CD4-positive, alpha-beta memory T cell (primary cell): ENCODE measurements at regions not wholly inside any gene's neighbourhood (a gene's known extent, or its start where the extent isn't known, plus 50 kb on each side); places are given as distances from the start of the nearest gene placed in this dataset.

ENCODE experiments used
- CTCF ChIA-PET: fragments of 350-600 bp; sonication (Branson Sonifier 250); formaldehyde crosslinking; loops from one replicate; lab custom pipeline; 2021; ENCODE audit warnings: inconsistent platforms; ENCODE audit not compliant: partially characterized antibody; lab: Charles Lee
- POLR2A ChIA-PET: fragments of 350-600 bp; sonication (Branson Sonifier 250); formaldehyde crosslinking; loops from one replicate; lab custom pipeline; 2021; ENCODE audit not compliant: partially characterized antibody; lab: Charles Lee
- DNase-seq, 5 donors: peaks; one replicate each; pipeline versions ENCODE4 v3.0.0 to v3.0.0-alpha.2; 2020 to 2022; ENCODE audit warnings: mixed read lengths in 1 of 5
- H3K27ac ChIP-seq: one replicate; pipeline ENCODE4 v1.7.0; 2013; ENCODE audit warnings: low read depth, low read length
- H3K27me3 ChIP-seq: 2 replicates; pipeline ENCODE4 v1.7.0; 2013; ENCODE audit warnings: mild to moderate bottlenecking, low read length, moderate library complexity; ENCODE audit not compliant: insufficient read depth
- H3K36me3 ChIP-seq: 2 replicates; pipeline ENCODE4 v1.7.0; 2013; ENCODE audit warnings: mild to moderate bottlenecking, low read length, moderate library complexity; ENCODE audit not compliant: insufficient read depth
- H3K4me1 ChIP-seq: 2 replicates; pipeline ENCODE4 v1.7.0; 2013; ENCODE audit warnings: mild to moderate bottlenecking, low read length, moderate library complexity; ENCODE audit not compliant: insufficient read depth
- H3K4me3 ChIP-seq, 2 donors: one replicate each; pipeline ENCODE4 v1.7.0; 2013; ENCODE audit warnings: low read length in 2 of 2, mild to moderate bottlenecking in 1 of 2
- H3K9me3 ChIP-seq, 2 donors: one replicate each; pipeline ENCODE4 v1.7.0; 2013; ENCODE audit warnings: low read length in 2 of 2, control low read depth in 1 of 2; ENCODE audit not compliant: control insufficient read depth in 1 of 2
- H3K27ac Mint-ChIP-seq, 7 donors: one replicate each; pipeline ENCODE4 v1.8.0; 2020 to 2021; ENCODE audit warnings: mixed read lengths in 7 of 7, mild to moderate bottlenecking in 6 of 7, inconsistent platforms in 3 of 7, moderate library complexity in 3 of 7
- H3K27me3 Mint-ChIP-seq, 2 donors: one replicate each; pipeline ENCODE4 v1.8.0; 2020 to 2021; ENCODE audit warnings: mixed read lengths in 2 of 2
- H3K36me3 Mint-ChIP-seq, 2 donors: one replicate each; pipeline ENCODE4 v1.8.0; 2020 to 2021; ENCODE audit warnings: mixed read lengths in 2 of 2, inconsistent platforms in 1 of 2, mild to moderate bottlenecking in 1 of 2
- H3K4me1 Mint-ChIP-seq, 4 donors: one replicate each; pipeline ENCODE4 v1.8.0; 2020 to 2021; ENCODE audit warnings: mixed read lengths in 4 of 4, mild to moderate bottlenecking in 1 of 4
- H3K4me3 Mint-ChIP-seq, 8 donors: one replicate each; pipeline ENCODE4 v1.8.0; 2020 to 2021; ENCODE audit warnings: mixed read lengths in 8 of 8, mild to moderate bottlenecking in 7 of 8, moderate library complexity in 6 of 8, inconsistent platforms in 3 of 8
- H3K9me3 Mint-ChIP-seq, 8 donors: one replicate each; pipeline ENCODE4 v1.8.0; 2020 to 2021; ENCODE audit warnings: mixed read lengths in 8 of 8, mild to moderate bottlenecking in 5 of 8, inconsistent platforms in 3 of 8, moderate library complexity in 1 of 8
- intact Hi-C: fragments of 100-400 bp; cut with micrococcal nuclease; formaldehyde crosslinking; loops from one replicate; pipeline ENCODE4 v1.15.1; 2023

DNA sequence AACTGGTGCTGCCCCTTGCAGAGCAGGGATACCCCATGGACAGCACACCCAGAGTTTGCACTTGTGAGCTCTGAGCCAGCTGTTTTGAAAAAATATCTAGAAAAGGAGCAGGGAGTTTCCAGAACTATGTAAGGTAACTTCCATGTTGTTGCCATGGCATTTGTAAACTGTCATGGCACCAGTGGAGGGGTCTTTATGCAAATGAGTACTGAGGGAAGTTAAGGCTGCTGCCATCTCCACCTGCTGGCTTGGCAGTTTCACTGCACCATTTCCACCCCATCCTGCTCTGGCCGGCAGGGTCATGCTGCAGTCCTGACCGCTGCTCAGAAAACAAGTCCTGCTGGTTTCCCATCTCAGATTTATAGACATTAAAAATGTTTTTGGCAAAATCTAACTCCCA is 52.3 kb upstream of the SNTG2 start:
- Histone ChIP-seq H3K9me3 (peaks cover 0 to 5% of the 10 kb centered on the region in 2 donors), H3K36me3 (no peaks in the 10 kb centered on the region), H3K4me3 (no peak overlapping the region), H3K27me3 (no peaks in the 10 kb centered on the region), H3K27ac (no peak overlapping the region), H3K4me1 (no peaks in the 10 kb centered on the region)
- CTCF ChIA-PET: no interaction called here
- intact Hi-C loops: no loop called here
- Mint-ChIP-seq H3K36me3 (peaks cover 1 to 9% of the 10 kb centered on the region in 2 donors), H3K4me3 (no peak overlapping the region), H3K9me3 (peaks cover 0 to 39% (median 27%) of the 10 kb centered on the region in 8 donors), H3K27ac (no peak overlapping the region), H3K4me1 (no peaks in the 10 kb centered on the region), H3K27me3 (peaks cover 0 to 2% of the 10 kb centered on the region in 2 donors)
- no peak for DNase-seq
- POLR2A ChIA-PET: no interaction called here

DNA sequence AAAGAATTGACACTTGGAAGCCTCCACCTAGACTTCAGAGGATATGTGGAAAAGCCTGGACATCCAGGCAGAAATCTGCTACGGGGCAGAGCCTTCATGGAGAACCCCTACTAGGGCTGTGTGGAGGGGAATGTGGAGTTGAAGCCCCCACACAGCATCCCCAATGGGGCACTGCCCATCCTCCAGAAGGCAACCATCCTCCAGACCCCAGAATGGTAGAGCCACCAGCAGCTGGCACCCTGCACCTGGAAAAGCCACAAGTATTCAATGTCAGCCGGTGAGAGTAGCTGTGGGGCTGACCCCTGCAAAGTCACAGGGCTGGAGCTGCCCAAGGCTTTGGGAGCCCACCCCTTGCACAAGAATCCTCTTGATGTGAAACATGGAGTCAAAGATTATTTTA is 53.6 kb upstream of the SNTG2 start:
- Mint-ChIP-seq H3K4me3 (no peak overlapping the region), H3K27me3 (peaks cover 8 to 9% of the 10 kb centered on the region in 2 donors), H3K36me3 (peaks cover 1 to 9% of the 10 kb centered on the region in 2 donors), H3K27ac (no peak overlapping the region), H3K9me3 (peaks cover 0 to 39% (median 27%) of the 10 kb centered on the region in 8 donors), H3K4me1 (peaks cover 0 to 4% (median 1%) of the 10 kb centered on the region in 4 donors)
- no peak for DNase-seq
- no peaks in the 10 kb centered on the region for H3K36me3 ChIP-seq
- no peak overlapping the region for H3K27ac ChIP-seq
- H3K4me1 ChIP-seq: no peaks in the 10 kb centered on the region
- ChIA-PET CTCF (no interaction called here), POLR2A (no interaction called here)
- H3K27me3 ChIP-seq: no peaks in the 10 kb centered on the region
- intact Hi-C loops: no loop called here
- H3K9me3 ChIP-seq: peaks cover 0 to 5% of the 10 kb centered on the region in 2 donors
- H3K4me3 ChIP-seq: no peak overlapping the region

DNA sequence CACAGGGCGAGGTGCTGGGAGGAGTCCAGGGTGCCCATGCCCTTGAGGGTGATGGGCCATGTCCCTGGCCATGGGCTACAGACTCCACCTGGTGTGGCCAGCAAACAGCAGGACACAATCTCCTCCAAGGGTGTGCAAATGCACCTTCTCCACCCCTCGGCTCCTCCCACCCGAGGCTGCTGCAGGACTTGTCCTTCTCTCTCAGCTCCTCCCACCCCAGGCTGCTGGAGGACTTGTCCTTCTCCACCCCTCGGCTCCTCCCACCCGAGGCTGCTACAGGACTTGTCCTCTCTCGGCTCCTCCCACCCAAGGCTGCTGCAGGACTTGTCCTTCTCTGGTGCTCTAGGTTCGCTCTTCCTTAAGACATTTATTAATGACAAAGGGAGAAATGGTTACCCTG is 57.3 kb upstream of the SNTG2 start:
- Mint-ChIP-seq H3K4me3 (no peak overlapping the region), H3K4me1 (peaks cover 0 to 5% (median 2%) of the 10 kb centered on the region in 4 donors), H3K36me3 (peaks cover 1 to 6% of the 10 kb centered on the region in 2 donors), H3K27me3 (peaks cover 17 to 23% of the 10 kb centered on the region in 2 donors), H3K9me3 (peaks cover 0 to 32% (median 21%) of the 10 kb centered on the region in 8 donors), H3K27ac (no peak overlapping the region)
- Histone ChIP-seq H3K36me3 (no peaks in the 10 kb centered on the region), H3K9me3 (peaks cover 0 to 5% of the 10 kb centered on the region in 2 donors), H3K27ac (no peak overlapping the region), H3K4me3 (no peak overlapping the region), H3K27me3 (no peaks in the 10 kb centered on the region), H3K4me1 (no peaks in the 10 kb centered on the region)
- CTCF ChIA-PET: no interaction called here
- POLR2A ChIA-PET: no interaction called here
- no peak for DNase-seq
- intact Hi-C loops: no loop called here

DNA sequence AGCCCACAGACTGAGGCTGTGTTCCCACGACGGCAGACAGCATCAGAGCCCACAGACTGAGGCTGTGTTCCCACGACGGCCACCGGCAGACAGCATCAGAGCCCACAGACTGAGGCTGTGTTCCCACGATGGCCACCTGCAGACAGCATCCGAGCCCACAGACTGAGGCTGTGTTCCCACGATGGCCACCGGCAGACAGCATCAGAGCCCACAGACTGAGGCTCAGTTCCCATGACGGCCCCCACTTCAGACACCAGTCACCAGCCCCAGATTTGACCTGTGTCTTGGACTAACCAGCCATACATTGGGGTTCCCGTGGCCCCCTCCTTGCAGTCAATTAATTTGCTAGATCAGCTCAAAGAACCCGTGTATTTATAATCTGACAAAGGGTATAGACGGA is 57.8 kb upstream of the SNTG2 start:
- intact Hi-C loops: no loop called here
- DNase-seq: no peak
- peaks cover 0 to 5% (median 2%) of the 10 kb centered on the region in 4 donors for H3K4me1 Mint-ChIP-seq
- H3K27ac ChIP-seq: no peak overlapping the region
- peaks cover 0 to 31% (median 20%) of the 10 kb centered on the region in 8 donors for H3K9me3 Mint-ChIP-seq
- POLR2A ChIA-PET: no interaction called here
- peaks cover 1 to 6% of the 10 kb centered on the region in 2 donors for H3K36me3 Mint-ChIP-seq
- peaks cover 0 to 5% of the 10 kb centered on the region in 2 donors for H3K9me3 ChIP-seq
- CTCF ChIA-PET: no interaction called here
- H3K4me3 Mint-ChIP-seq: no peak overlapping the region
- no peaks in the 10 kb centered on the region for H3K27me3 ChIP-seq
- no peak overlapping the region for H3K27ac Mint-ChIP-seq
- H3K4me3 ChIP-seq: no peak overlapping the region
- no peaks in the 10 kb centered on the region for H3K4me1 ChIP-seq
- peaks cover 22 to 23% of the 10 kb centered on the region in 2 donors for H3K27me3 Mint-ChIP-seq
- no peaks in the 10 kb centered on the region for H3K36me3 ChIP-seq

DNA sequence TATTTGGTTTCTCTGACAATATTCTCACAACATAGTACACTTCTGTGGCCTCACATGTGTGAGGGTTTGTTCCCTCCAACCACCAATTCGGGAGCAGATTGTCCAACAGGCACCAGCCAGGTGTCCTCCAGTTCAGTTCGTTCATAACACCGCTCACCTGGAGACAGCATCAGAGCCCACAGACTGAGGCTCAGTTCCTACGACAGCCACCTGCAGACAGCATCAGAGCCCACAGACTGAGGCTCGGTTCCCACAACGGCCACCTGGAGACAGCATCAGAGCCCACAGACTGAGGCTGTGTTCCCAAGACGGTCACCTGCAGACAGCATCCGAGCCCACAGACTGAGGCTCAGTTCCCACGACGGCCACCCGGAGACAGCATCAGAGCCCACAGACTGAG is 58.2 kb upstream of the SNTG2 start:
- H3K36me3 Mint-ChIP-seq: peaks cover 1 to 6% of the 10 kb centered on the region in 2 donors
- H3K9me3 Mint-ChIP-seq: peaks cover 0 to 26% (median 15%) of the 10 kb centered on the region in 8 donors
- peaks cover 0 to 5% (median 2%) of the 10 kb centered on the region in 4 donors for H3K4me1 Mint-ChIP-seq
- H3K27ac ChIP-seq: no peak overlapping the region
- H3K27ac Mint-ChIP-seq: no peak overlapping the region
- POLR2A ChIA-PET: no interaction called here
- no peaks in the 10 kb centered on the region for H3K27me3 ChIP-seq
- H3K4me3 ChIP-seq: no peak overlapping the region
- no peak overlapping the region for H3K4me3 Mint-ChIP-seq
- intact Hi-C loops: no loop called here
- peaks cover 0 to 5% of the 10 kb centered on the region in 2 donors for H3K9me3 ChIP-seq
- no peaks in the 10 kb centered on the region for H3K36me3 ChIP-seq
- no peak for DNase-seq
- peaks cover 23 to 24% of the 10 kb centered on the region in 2 donors for H3K27me3 Mint-ChIP-seq
- CTCF ChIA-PET: no interaction called here
- no peaks in the 10 kb centered on the region for H3K4me1 ChIP-seq

DNA sequence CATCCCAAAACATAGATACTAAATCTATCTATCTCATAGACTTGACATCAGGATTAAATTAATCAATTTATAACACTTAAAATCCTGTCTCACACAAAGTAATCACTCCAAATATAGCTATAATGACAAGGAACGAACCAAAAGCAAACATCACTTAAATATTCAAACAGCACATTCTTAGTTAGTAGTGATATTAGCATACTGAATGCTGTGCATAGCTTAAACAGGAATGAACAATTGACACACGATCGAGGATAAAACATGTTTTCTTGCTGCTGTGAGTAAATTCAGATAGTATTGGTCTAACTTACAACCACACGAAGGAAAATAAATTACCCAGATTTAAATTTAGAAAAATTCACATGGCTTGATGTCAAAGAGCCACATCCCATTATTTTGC is 58.9 kb upstream of the SNTG2 start:
- H3K27ac ChIP-seq: no peak overlapping the region
- Mint-ChIP-seq H3K9me3 (peaks cover 0 to 21% (median 11%) of the 10 kb centered on the region in 8 donors), H3K36me3 (peaks cover 1 to 6% of the 10 kb centered on the region in 2 donors), H3K4me1 (peaks cover 0 to 5% (median 2%) of the 10 kb centered on the region in 4 donors), H3K27ac (no peak overlapping the region), H3K4me3 (no peak overlapping the region), H3K27me3 (peaks cover 23 to 24% of the 10 kb centered on the region in 2 donors)
- no peaks in the 10 kb centered on the region for H3K4me1 ChIP-seq
- CTCF ChIA-PET: no interaction called here
- intact Hi-C loops: no loop called here
- H3K9me3 ChIP-seq: peaks cover 0 to 1% of the 10 kb centered on the region in 2 donors
- H3K36me3 ChIP-seq: no peaks in the 10 kb centered on the region
- POLR2A ChIA-PET: no interaction called here
- no peaks in the 10 kb centered on the region for H3K27me3 ChIP-seq
- H3K4me3 ChIP-seq: no peak overlapping the region
- DNase-seq: no peak

DNA sequence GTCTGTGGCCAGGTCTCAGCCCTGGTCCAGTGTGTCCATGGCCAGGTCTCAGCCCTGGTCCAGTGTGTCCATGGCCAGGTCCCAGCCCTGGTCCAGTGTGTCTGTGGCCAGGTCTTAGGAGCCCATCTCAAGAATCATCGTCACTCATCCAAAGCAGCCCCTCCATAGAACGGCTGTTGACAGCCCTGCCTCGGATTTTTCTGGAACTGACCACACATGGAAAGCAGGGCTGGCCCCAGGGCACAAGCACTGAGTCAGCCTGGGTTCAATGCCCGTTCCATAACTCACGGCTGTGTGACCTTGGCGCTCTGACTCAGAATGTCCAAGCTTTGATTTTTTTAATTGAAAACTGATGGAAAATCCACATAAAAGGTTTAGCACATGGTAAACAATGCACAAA is 59.9 kb upstream of the SNTG2 start:
- Mint-ChIP-seq H3K9me3 (peaks cover 0 to 11% (median 5%) of the 10 kb centered on the region in 8 donors), H3K4me1 (peaks cover 0 to 5% (median 2%) of the 10 kb centered on the region in 4 donors), H3K36me3 (no peaks in the 10 kb centered on the region), H3K27me3 (peaks cover 23 to 25% of the 10 kb centered on the region in 2 donors), H3K4me3 (no peak overlapping the region), H3K27ac (no peak overlapping the region)
- no peaks in the 10 kb centered on the region for H3K27me3 ChIP-seq
- intact Hi-C loops: no loop called here
- no peak overlapping the region for H3K27ac ChIP-seq
- H3K4me3 ChIP-seq: no peak overlapping the region
- no peaks in the 10 kb centered on the region for H3K36me3 ChIP-seq
- ChIA-PET CTCF (no interaction called here), POLR2A (no interaction called here)
- H3K4me1 ChIP-seq: no peaks in the 10 kb centered on the region
- DNase-seq: no peak
- no peaks in the 10 kb centered on the region for H3K9me3 ChIP-seq
